GM12873 (cell line): ENCODE measurements at regions not wholly inside any gene's neighbourhood (a gene's known extent, or its start where the extent isn't known, plus 50 kb on each side); places are given as distances from the start of the nearest gene placed in this dataset.

Source experiments
- CTCF ChIP-seq: IDR thresholded peaks from 2 replicates; pipeline ENCODE4 v1.5.1; 2012; ENCODE audit warnings: low read depth, mild to moderate bottlenecking, moderate library complexity, low read length, control low read depth; ENCODE audit not compliant: insufficient read depth; ENCODE audit errors: missing control alignments

DNA sequence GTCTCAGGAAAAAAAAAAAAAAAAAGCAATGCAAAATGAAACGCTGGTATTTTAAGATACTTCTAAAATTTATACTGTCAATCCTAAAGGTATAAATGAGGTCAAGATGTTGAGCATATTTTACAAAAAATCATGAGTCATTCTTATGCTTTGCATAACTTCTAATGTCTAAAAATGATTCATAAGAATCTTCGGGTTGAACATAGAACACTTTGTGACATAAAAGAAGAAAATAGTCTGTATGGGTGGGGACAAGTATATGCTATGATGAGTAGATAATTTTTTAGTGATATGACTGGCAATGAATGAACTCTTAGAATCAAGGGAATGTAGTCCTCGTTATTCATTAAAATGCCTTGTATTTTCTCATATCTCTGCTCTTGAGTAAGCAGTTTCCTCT, 416.9 kb upstream of the USP24 start:
- TF ChIP-seq CTCF: no peak

DNA sequence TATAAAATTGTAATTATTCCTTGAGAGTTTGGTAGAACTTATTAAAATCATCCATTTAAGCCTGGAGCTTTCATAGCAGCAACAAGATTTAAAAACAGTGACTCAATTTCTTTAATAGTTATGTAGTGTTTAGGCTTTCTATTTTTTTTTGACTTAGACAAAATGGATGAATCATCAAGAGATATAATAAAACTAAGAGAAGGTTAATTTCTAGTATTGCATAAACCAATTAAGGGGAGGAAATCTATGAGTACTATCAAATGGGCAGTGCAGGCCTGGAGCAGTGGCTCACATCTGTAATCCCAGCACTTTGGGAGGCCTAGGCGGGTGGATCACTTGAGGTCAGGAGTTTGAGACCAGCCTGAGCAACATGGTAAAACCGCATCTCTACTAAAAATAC, 416.3 kb upstream of the USP24 start:
- TF ChIP-seq CTCF: no peak

GRCh38 chr1:55626326-55626725, 411.2 kb upstream of the USP24 start:
- TF ChIP-seq CTCF: no peak

DNA sequence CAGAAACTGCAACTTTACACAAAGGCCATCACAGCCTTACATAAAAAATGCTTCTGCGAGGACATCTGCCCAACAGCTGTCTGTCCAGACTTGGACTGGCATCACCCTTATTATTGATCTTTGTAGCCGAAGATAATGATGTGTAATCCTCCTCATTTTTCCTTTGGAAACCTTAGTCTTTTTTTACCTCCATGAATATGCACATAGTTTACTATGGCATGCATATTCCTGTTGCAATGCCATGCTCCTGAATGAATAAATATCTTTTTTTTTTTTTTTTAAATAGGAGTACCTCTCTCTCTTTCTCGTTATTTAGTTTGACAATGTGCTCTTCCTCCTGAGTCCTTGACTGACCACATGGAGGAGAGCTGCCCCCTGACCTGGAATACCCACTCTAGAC, 409.6 kb upstream of the USP24 start:
- TF ChIP-seq CTCF: no peak

GRCh38 chr1:55623311-55623710, 408.1 kb upstream of the USP24 start:
- TF ChIP-seq CTCF: no peak

DNA sequence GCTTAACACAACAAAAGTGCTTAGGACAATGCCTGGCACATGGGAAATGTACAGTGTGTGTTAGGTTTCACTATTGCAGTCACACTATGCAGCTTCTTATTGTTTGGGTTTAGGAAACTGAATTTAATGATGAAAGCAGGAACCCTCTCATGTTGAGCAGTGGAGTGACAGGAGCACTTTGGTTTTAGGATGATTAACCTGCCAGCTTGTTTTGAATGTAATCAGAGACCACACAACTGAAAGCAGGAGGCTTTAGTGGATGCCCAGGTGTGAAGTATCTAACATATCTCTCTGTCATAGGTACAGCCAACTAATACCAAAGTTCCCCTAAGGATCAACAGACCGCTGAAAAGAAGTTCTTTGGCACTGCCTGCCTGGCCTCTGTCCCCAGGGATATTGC, 406.9 kb upstream of the USP24 start:
- TF ChIP-seq CTCF: no peak

- TF ChIP-seq CTCF: no peak
Measured at GRCh38 chr1:55618199-55618598, 403.0 kb upstream of the USP24 start.
